ENCODE measurements at regions not wholly inside any gene's neighbourhood (a gene's known extent, or its start where the extent isn't known, plus 50 kb on each side); places are given as distances from the start of the nearest gene placed in this dataset.
"Not testable (repeated sequence)": the region's sequence is repeated elsewhere in the genome, so short reads cannot be mapped to it uniquely, and the experiment has no call there.

DNA sequence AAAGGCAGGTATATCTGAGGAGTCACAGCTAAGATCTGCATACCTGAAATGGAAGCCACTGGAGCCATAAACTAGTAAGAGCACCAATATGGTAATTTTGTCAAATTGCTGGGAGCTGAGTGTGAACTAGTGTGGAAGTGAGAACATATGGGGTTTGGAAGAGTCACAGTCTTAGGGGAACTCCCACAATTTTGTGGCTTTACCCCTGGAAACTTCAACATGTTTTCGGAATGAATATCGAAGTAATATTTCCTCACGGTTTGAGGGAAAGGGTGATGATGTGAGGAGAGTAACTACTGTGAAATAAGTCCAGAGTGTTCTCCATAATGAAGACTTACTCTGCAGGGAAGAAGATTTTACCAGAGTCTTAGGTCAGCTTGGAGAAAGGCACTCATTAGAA is 565.9 kb downstream of the RIT2 start:
- WGBS, 4 donors = 86 to 93% (median 89%) methylated on average over 3 of the region's 3 CpGs
- H3K27me3 ChIP-seq = no peaks in the 10 kb centered on the region
- ATAC-seq (no peak), DNase-seq (no peak)
- no peaks in the 10 kb centered on the region for H3K9me3 ChIP-seq
- intact Hi-C loops (cut with DNase I) = no loop called here
- H3K4me1 ChIP-seq = peaks cover 0 to 2% (median 0%) of the 10 kb centered on the region in 12 donors
- H3K36me3 ChIP-seq = no peaks in the 10 kb centered on the region
- no peak overlapping the region for H3K4me3 ChIP-seq
- TF ChIP-seq, protein P1, sequence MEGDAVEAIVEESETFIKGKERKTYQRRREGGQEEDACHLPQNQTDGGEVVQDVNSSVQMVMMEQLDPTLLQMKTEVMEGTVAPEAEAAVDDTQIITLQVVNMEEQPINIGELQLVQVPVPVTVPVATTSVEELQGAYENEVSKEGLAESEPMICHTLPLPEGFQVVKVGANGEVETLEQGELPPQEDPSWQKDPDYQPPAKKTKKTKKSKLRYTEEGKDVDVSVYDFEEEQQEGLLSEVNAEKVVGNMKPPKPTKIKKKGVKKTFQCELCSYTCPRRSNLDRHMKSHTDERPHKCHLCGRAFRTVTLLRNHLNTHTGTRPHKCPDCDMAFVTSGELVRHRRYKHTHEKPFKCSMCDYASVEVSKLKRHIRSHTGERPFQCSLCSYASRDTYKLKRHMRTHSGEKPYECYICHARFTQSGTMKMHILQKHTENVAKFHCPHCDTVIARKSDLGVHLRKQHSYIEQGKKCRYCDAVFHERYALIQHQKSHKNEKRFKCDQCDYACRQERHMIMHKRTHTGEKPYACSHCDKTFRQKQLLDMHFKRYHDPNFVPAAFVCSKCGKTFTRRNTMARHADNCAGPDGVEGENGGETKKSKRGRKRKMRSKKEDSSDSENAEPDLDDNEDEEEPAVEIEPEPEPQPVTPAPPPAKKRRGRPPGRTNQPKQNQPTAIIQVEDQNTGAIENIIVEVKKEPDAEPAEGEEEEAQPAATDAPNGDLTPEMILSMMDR (IDR thresholded peaks at IDR 0.05) = no peak
- TF ChIP-seq POLR2A (IDR thresholded peaks at IDR 0.05) = no peak
- no peak overlapping the region for H3K27ac ChIP-seq

DNA sequence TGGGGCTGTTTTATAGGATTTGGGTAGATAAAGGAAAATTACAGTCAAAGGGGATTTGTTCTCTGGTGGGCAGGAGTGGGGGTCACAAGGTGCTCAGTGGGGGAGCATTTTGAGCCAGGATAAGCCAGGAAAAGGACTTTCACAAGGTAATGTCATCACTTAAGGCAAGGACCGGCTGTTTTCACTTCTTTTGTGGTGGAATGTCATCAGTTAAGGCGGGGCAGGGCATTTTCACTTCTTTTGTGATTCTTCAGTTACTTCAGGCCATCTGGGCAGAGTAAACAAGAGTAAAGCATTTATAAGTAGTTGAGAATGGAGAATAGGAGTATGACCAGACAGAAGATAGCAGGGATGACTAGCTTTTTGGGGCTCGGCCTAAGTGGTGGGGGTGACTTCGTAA is 562.9 kb downstream of the RIT2 start:
- H3K9me3 ChIP-seq; ATAC-seq; DNase-seq; H3K27ac ChIP-seq; intact Hi-C loops (cut with DNase I); H3K27me3 ChIP-seq; H3K36me3 ChIP-seq; H3K4me3 ChIP-seq; H3K4me1 ChIP-seq: not testable (repeated sequence)
- 67 to 82% (median 72%) methylated on average over 4 of the region's 4 CpGs for WGBS, 4 donors

DNA sequence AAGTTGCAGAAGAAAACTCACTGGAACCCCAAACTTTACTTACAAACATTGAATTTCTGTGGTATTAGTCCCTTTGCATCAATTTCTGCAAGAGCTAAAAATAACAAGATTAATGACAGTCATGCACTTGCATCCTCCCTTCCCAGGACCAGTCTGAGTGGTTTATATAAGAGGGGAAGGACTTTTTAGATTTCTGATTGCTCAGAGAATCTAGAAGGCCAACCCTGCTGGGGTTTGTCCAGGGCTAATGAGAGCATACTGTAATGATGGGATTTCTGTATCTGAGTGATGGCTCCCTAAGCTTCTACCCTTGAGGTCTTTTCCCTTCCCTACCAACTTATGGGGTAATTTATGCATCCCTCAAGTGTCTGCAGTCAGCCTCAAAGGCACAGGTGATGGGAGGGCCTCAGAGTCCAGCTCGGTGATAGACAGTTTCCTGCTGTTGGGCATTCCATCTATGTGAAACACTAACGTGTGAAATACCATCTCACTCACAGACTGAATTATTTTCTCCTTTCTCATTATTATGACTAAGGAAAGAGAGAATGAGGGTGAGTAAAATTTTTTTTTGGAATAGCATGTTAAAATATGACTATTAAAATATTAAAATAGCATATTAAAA is 556.3 kb downstream of the RIT2 start:
- Histone ChIP-seq H3K27ac (no peak overlapping the region), H3K4me1 (no peaks in the 10 kb centered on the region), H3K4me3 (no peak overlapping the region), H3K36me3 (no peaks in the 10 kb centered on the region), H3K9me3 (no peaks in the 10 kb centered on the region), H3K27me3 (no peaks in the 10 kb centered on the region)
- DNase-seq (no peak), ATAC-seq (no peak)
- intact Hi-C loops (cut with DNase I) = no loop called here
- TF ChIP-seq, protein P1 (IDR thresholded peaks at IDR 0.05) = no peak
- no peak for TF ChIP-seq POLR2A (IDR thresholded peaks at IDR 0.05)
- WGBS, 4 donors = 27 to 54% (median 45%) methylated on average over 2 of the region's 2 CpGs

DNA sequence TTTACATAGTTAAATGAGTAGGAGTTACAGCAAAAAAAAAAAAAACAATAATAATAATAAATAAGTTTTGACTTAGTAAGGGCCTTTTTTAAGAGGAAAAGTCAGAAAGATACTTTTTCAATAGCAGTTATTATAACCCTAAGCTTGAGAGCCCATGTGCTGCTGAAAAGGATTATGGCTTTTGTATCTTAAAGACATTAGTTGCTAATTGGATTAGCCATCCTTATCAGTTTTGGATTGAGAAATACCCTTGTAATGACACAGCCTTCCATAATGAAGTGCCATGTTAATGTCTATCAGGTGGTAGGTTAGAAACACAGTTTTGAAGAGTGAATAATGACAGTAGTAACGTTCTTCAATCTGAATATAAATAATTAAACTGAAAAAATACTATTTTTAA is 554.0 kb downstream of the RIT2 start:
- DNase-seq = no peak
- H3K9me3 ChIP-seq = no peaks in the 10 kb centered on the region
- H3K27me3 ChIP-seq = no peaks in the 10 kb centered on the region
- no peaks in the 10 kb centered on the region for H3K4me1 ChIP-seq
- H3K4me3 ChIP-seq = no peak overlapping the region
- H3K36me3 ChIP-seq = no peaks in the 10 kb centered on the region
- ATAC-seq = no peak
- intact Hi-C loops (cut with DNase I) = no loop called here
- H3K27ac ChIP-seq = no peak overlapping the region
- WGBS, 4 donors = 42 to 57% (median 56%) methylated on average over 1 of the region's 1 CpG
- no peak for TF ChIP-seq POLR2A (IDR thresholded peaks at IDR 0.05)
- TF ChIP-seq, protein P1 (IDR thresholded peaks at IDR 0.05) = no peak

DNA sequence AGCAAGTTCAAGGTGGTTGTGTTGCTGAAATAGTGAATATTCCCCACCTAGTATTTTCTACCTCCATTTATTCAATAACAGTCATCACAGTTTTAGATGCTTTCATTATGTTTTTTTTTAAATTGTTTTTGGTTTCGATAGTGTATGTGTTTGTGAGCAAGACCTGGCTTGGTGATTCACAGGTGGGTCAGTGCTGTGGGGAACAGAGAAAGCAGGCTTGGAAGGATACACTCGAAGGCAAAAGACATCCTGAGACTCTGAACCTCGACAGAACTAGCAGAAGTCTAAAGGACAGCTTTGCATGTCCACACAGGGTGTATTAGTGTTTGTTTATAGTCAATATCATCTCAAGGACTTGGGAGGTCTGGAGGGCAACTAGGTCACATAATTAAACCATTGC is 551.5 kb downstream of the RIT2 start:
- DNase-seq (no peak), ATAC-seq (no peak)
- H3K4me3 ChIP-seq = no peak overlapping the region
- WGBS, 4 donors = 66 to 78% (median 75%) methylated on average over 3 of the region's 3 CpGs
- H3K27me3 ChIP-seq = no peaks in the 10 kb centered on the region
- no peaks in the 10 kb centered on the region for H3K4me1 ChIP-seq
- H3K27ac ChIP-seq = no peak overlapping the region
- no peak for TF ChIP-seq POLR2A (IDR thresholded peaks at IDR 0.05)
- TF ChIP-seq, protein P1 (IDR thresholded peaks at IDR 0.05) = no peak
- no peaks in the 10 kb centered on the region for H3K9me3 ChIP-seq
- H3K36me3 ChIP-seq = no peaks in the 10 kb centered on the region
- intact Hi-C loops (cut with DNase I) = no loop called here

Measured in heart left ventricle (tissue), 16 donors.